Upper lobe of left lung (tissue), 6 donors: ENCODE measurements at regions not wholly inside any gene's neighbourhood (a gene's known extent, or its start where the extent isn't known, plus 50 kb on each side); places are given as distances from the start of the nearest gene placed in this dataset.

Experiments
- ATAC-seq, 2 donors: fragments of 200-7000 bp; cut with Tn5 transposase; one replicate each; pipeline ENCODE4 v1.9.1; 2022; ENCODE audit warnings: mild to moderate bottlenecking in 2 of 2, moderate library complexity in 2 of 2; ENCODE audit not compliant: low FRiP score in 2 of 2
- DNase-seq, 2 donors: peaks; one replicate each; pipeline ENCODE4 v3.0.0-alpha.2; 2019 to 2020
- H3K27ac ChIP-seq, 4 donors: fragments of 200-600 bp; sonication (generic); one replicate each; pipeline ENCODE4 v1.5.1; 2016 to 2019
- H3K27me3 ChIP-seq, 4 donors: fragments of 200-600 bp; sonication (generic); one replicate each; pipeline ENCODE4 v1.5.1; 2017 to 2019
- H3K36me3 ChIP-seq, 4 donors: fragments of 200-600 bp; sonication (generic); one replicate each; pipeline ENCODE4 v1.5.1; 2016 to 2019
- H3K4me1 ChIP-seq, 4 donors: fragments of 200-600 bp; sonication (generic); one replicate each; pipeline ENCODE4 v1.5.1; 2018 to 2019
- H3K4me3 ChIP-seq, 4 donors: fragments of 200-600 bp; sonication (generic); one replicate each; pipeline ENCODE4 v1.5.1; 2017 to 2019; ENCODE audit warnings: mild to moderate bottlenecking in 2 of 4, moderate library complexity in 1 of 4
- H3K9me3 ChIP-seq, 4 donors: fragments of 200-600 bp; sonication (generic); one replicate each; pipeline ENCODE4 v1.5.1; 2018 to 2019
- CTCF ChIP-seq, 6 experiments: fragments of 450-650 bp in 4 of 6; fragments of 200-600 bp in 2 of 6; sonication (generic) in 2 of 6; IDR thresholded peaks; one replicate each; pipeline ENCODE4 v1.5.1; 2016 to 2019; ENCODE audit warnings: antibody characterized with exemption in 6 of 6
- EP300 ChIP-seq, 4 donors: sonication (generic); formaldehyde crosslinking; IDR thresholded peaks; one replicate each; pipeline ENCODE4 v1.5.1; 2017; ENCODE audit warnings: antibody characterized with exemption in 4 of 4, control low read depth in 2 of 4
- POLR2A ChIP-seq, 4 donors: fragments of 450-650 bp; IDR thresholded peaks; one replicate each; pipeline ENCODE4 v1.5.1; 2016 to 2017; ENCODE audit warnings: antibody characterized with exemption in 4 of 4, mild to moderate bottlenecking in 2 of 4
- POLR2AphosphoS5 ChIP-seq, 2 donors: sonication (generic); formaldehyde crosslinking; IDR thresholded peaks; one replicate each; pipeline ENCODE4 v1.5.1; 2017; ENCODE audit warnings: antibody characterized with exemption in 2 of 2
- WGBS, 2 donors: methylation state at CpG; one replicate each; pipeline ENCODE4 v1.1.5; 2017 to 2018; 5-methylcytosine and 5-hydroxymethylcytosine counted together
- donor health status: DM: no; HTN: no; CAD: no; lungs with moderate emphysema.
- donor health status: DM: no; HTN: yes; CAD: no; lungs with severe emphysema.

- Histone ChIP-seq H3K27me3 (no peaks in the 10 kb centered on the region), H3K4me1 (no peaks in the 10 kb centered on the region), H3K36me3 (no peaks in the 10 kb centered on the region), H3K4me3 (no peak overlapping the region), H3K9me3 (no peaks in the 10 kb centered on the region), H3K27ac (no peak overlapping the region)
- ATAC-seq (no peak), DNase-seq (no peak)
- 76 to 79% methylated on average over 3 of the region's 3 CpGs for whole genome bisulfite sequencing, 2 donors
- TF ChIP-seq CTCF (IDR thresholded peaks at IDR 0.05) = no peak
- no peak for TF ChIP-seq POLR2AphosphoS5 (IDR thresholded peaks at IDR 0.05)
- no peak for TF ChIP-seq POLR2A (IDR thresholded peaks at IDR 0.05)
- no peak for TF ChIP-seq EP300 (IDR thresholded peaks at IDR 0.05)
Observed at GRCh38 chr15:87518957-87519356, 737.6 kb downstream of the NTRK3 start.

GRCh38 chr15:87508086-87508485 is 748.5 kb downstream of the NTRK3 start:
- TF ChIP-seq POLR2A (IDR thresholded peaks at IDR 0.05) (no peak), CTCF (IDR thresholded peaks at IDR 0.05) (no peak), POLR2AphosphoS5 (IDR thresholded peaks at IDR 0.05) (no peak), EP300 (IDR thresholded peaks at IDR 0.05) (no peak)
- no peak for DNase-seq

GRCh38 chr15:87502173-87502572 is 754.4 kb downstream of the NTRK3 start:
- no peak for TF ChIP-seq POLR2AphosphoS5 (IDR thresholded peaks at IDR 0.05)
- ATAC-seq = no peak
- DNase-seq = no peak
- Histone ChIP-seq H3K4me1 (no peaks in the 10 kb centered on the region), H3K27me3 (no peaks in the 10 kb centered on the region), H3K4me3 (no peak overlapping the region), H3K27ac (no peak overlapping the region), H3K36me3 (no peaks in the 10 kb centered on the region), H3K9me3 (no peaks in the 10 kb centered on the region)
- WGBS, 2 donors = 76 to 86% methylated on average over 2 of the region's 2 CpGs

More at GRCh38 chr15:87508086-87508485, 748.5 kb downstream of the NTRK3 start:
- H3K36me3 ChIP-seq = no peaks in the 10 kb centered on the region
- H3K9me3 ChIP-seq = no peaks in the 10 kb centered on the region
- no peaks in the 10 kb centered on the region for H3K4me1 ChIP-seq
- no peak for ATAC-seq
- 79 to 86% methylated on average over 2 of the region's 2 CpGs for WGBS, 2 donors
- no peak overlapping the region for H3K27ac ChIP-seq
- no peak overlapping the region for H3K4me3 ChIP-seq
- H3K27me3 ChIP-seq = no peaks in the 10 kb centered on the region

- DNase-seq = no peak
- H3K36me3 ChIP-seq = no peaks in the 10 kb centered on the region
- H3K27ac ChIP-seq = no peak overlapping the region
- no peaks in the 10 kb centered on the region for H3K9me3 ChIP-seq
- WGBS, 2 donors = 70 to 74% methylated on average over 7 of the region's 7 CpGs
- no peaks in the 10 kb centered on the region for H3K4me1 ChIP-seq
- ATAC-seq = no peak
- no peak overlapping the region for H3K4me3 ChIP-seq
- TF ChIP-seq POLR2A (IDR thresholded peaks at IDR 0.05) (no peak), CTCF (IDR thresholded peaks at IDR 0.05) (no peak), EP300 (IDR thresholded peaks at IDR 0.05) (no peak), POLR2AphosphoS5 (IDR thresholded peaks at IDR 0.05) (no peak)
- no peaks in the 10 kb centered on the region for H3K27me3 ChIP-seq
Observed at GRCh38 chr15:87500240-87500639, 756.3 kb downstream of the NTRK3 start.

GRCh38 chr15:87498560-87498959 is 758.0 kb downstream of the NTRK3 start:
- TF ChIP-seq CTCF (IDR thresholded peaks at IDR 0.05) (no peak), POLR2AphosphoS5 (IDR thresholded peaks at IDR 0.05) (no peak), POLR2A (IDR thresholded peaks at IDR 0.05) (no peak), EP300 (IDR thresholded peaks at IDR 0.05) (no peak)
- H3K27me3 ChIP-seq = no peaks in the 10 kb centered on the region
- H3K4me3 ChIP-seq = no peak overlapping the region
- 80 to 86% methylated on average over 5 of the region's 5 CpGs for WGBS, 2 donors
- no peak overlapping the region for H3K27ac ChIP-seq
- no peaks in the 10 kb centered on the region for H3K9me3 ChIP-seq
- DNase-seq (no peak), ATAC-seq (no peak)
- no peaks in the 10 kb centered on the region for H3K4me1 ChIP-seq
- H3K36me3 ChIP-seq = no peaks in the 10 kb centered on the region
